SK-N-SH (cell line): ENCODE measurements at regions not wholly inside any gene's neighbourhood (a gene's known extent, or its start where the extent isn't known, plus 50 kb on each side); places are given as distances from the start of the nearest gene placed in this dataset.

ENCODE experiments used
- CTCF ChIA-PET: fragments of 300-600, 350-600 bp; formaldehyde crosslinking; extraction: SDS; loops from one replicate; lab custom pipeline; 2021; lab: Yijun Ruan, JAX
- POLR2A ChIA-PET: fragments of 350-600 bp; sonication (Branson Sonifier 250); formaldehyde crosslinking; extraction: SDS; loops from one replicate; lab custom pipeline; 2020; ENCODE audit warnings: antibody characterized with exemption, inconsistent platforms; lab: Yijun Ruan, JAX
- DNase-seq: peaks from one replicate; pipeline ENCODE4 v3.0.0; 2012
- H2AFZ ChIP-seq: fragments of 200-600 bp; sonication (generic); 2 replicates; pipeline ENCODE4 v1.8.1; 2016; ENCODE audit warnings: antibody characterized with exemption, mild to moderate bottlenecking, low read depth
- H3F3A ChIP-seq: fragments of 200-600 bp; sonication (generic); replicated peaks from 2 replicates; pipeline ENCODE3; 2016; ENCODE audit warnings: antibody characterized with exemption, mild to moderate bottlenecking; ENCODE audit not compliant: insufficient read depth
- H3K27ac ChIP-seq, 2 experiments: fragments of 200-500 bp in 1 of 2; fragments of 200-600 bp in 1 of 2; sonication (Bioruptor generic) in 1 of 2; sonication (generic), shearing (Covaris generic) in 1 of 2; 2 replicates each; pipeline versions ENCODE4 v1.5.1 to v1.6.1; 2014 to 2016; ENCODE audit warnings: low read depth in 2 of 2, inconsistent platforms in 1 of 2, low read length in 1 of 2, mild to moderate bottlenecking in 1 of 2, mixed read lengths in 1 of 2
- H3K27me3 ChIP-seq: fragments of 200-600 bp; sonication (generic), shearing (Covaris generic); 2 replicates; pipeline ENCODE4 v1.6.1; 2016; ENCODE audit warnings: mixed run types; ENCODE audit not compliant: insufficient read depth
- H3K36me3 ChIP-seq, 2 experiments: fragments of 200-500 bp in 1 of 2; fragments of 200-600 bp in 1 of 2; sonication (Bioruptor generic) in 1 of 2; sonication (generic) in 1 of 2; replicated peaks in 1 of 2; 2 replicates each; pipeline versions ENCODE3 to v1.5.1; 2014 to 2016; ENCODE audit warnings: low read length in 1 of 2, mild to moderate bottlenecking in 1 of 2; ENCODE audit not compliant: insufficient read depth in 2 of 2, control insufficient read depth in 1 of 2
- H3K4me1 ChIP-seq, 2 experiments: fragments of 200-500 bp in 1 of 2; fragments of 200-600 bp in 1 of 2; sonication (Bioruptor generic) in 1 of 2; sonication (generic), shearing (Covaris generic) in 1 of 2; 2 replicates each; pipeline versions ENCODE4 v1.5.1 to v1.6.1; 2014 to 2016; ENCODE audit warnings: low read depth in 1 of 2, low read length in 1 of 2, mixed run types in 1 of 2; ENCODE audit not compliant: insufficient read depth in 2 of 2, control insufficient read depth in 1 of 2
- H3K4me2 ChIP-seq: fragments of 200-600 bp; sonication (generic), shearing (Covaris generic); 2 replicates; pipeline ENCODE4 v1.6.1; 2017; ENCODE audit warnings: mixed run types
- H3K4me3 ChIP-seq, 2 experiments: fragments of 200-500 bp in 1 of 2; fragments of 200-600 bp in 1 of 2; sonication (Bioruptor generic) in 1 of 2; sonication (generic), shearing (Covaris generic) in 1 of 2; 2 replicates each; pipeline versions ENCODE4 v1.5.1 to v1.8.1; 2014 to 2016; ENCODE audit warnings: low read depth in 2 of 2, inconsistent platforms in 1 of 2, low read length in 1 of 2, mild to moderate bottlenecking in 1 of 2, mixed read lengths in 1 of 2, moderate library complexity in 1 of 2
- H3K79me2 ChIP-seq: fragments of 200-600 bp; sonication (generic); 2 replicates; pipeline ENCODE4 v1.8.1; 2017; ENCODE audit warnings: mild to moderate bottlenecking; ENCODE audit not compliant: insufficient read depth
- H3K9ac ChIP-seq: fragments of 200-600 bp; sonication (generic); 2 replicates; pipeline ENCODE4 v1.6.1; 2017; ENCODE audit warnings: mixed run types
- H3K9me2 ChIP-seq: fragments of 200-600 bp; sonication (generic); 2 replicates; pipeline ENCODE4 v1.6.1; 2017; ENCODE audit warnings: mixed run types
- H3K9me3 ChIP-seq: fragments of 200-600 bp; sonication (generic); 2 replicates; pipeline ENCODE4 v1.6.1; 2017; ENCODE audit warnings: mixed run types, mild to moderate bottlenecking, moderate library complexity
- H4K20me1 ChIP-seq: fragments of 200-600 bp; sonication (generic); 2 replicates; pipeline ENCODE4 v1.6.1; 2017; ENCODE audit warnings: mild to moderate bottlenecking, mixed run types; ENCODE audit not compliant: insufficient read depth
- ELF1 ChIP-seq: IDR thresholded peaks from 2 replicates; pipeline ENCODE4 v1.4.0; 2012
- EP300 ChIP-seq, 2 experiments: IDR thresholded peaks; 2 replicates each; pipeline versions ENCODE4 v1.4.0 to v1.6.1; 2012; ENCODE audit warnings: borderline replicate concordance in 1 of 2, low read depth in 1 of 2, low read length in 1 of 2
- JUND ChIP-seq: IDR thresholded peaks from 2 replicates; pipeline ENCODE4 v1.4.0; 2012
- MEF2A ChIP-seq: IDR thresholded peaks from 2 replicates; pipeline ENCODE4 v1.4.0; 2012; ENCODE audit warnings: low read depth, borderline replicate concordance
- NRF1 ChIP-seq: IDR thresholded peaks from 2 replicates; pipeline ENCODE4 v1.6.1; 2012; ENCODE audit warnings: low read depth, mild to moderate bottlenecking, low read length
- POLR2AphosphoS5 ChIP-seq: IDR thresholded peaks from 2 replicates; pipeline ENCODE4 v1.6.1; 2012; ENCODE audit warnings: low read depth, low read length
- RAD21 ChIP-seq: IDR thresholded peaks from 2 replicates; pipeline ENCODE4 v1.6.1; 2012; ENCODE audit warnings: mild to moderate bottlenecking, low read length
- RCOR1 ChIP-seq: fragments of 150-350 bp; IDR thresholded peaks from 2 replicates; pipeline ENCODE4 v1.6.1; 2017; ENCODE audit warnings: antibody characterized with exemption, low read length
- RFX5 ChIP-seq: IDR thresholded peaks from 2 replicates; pipeline ENCODE4 v1.6.1; 2012; ENCODE audit warnings: mild to moderate bottlenecking, improper control_type of control experiment, low read length
- TAF1 ChIP-seq: IDR thresholded peaks from 2 replicates; pipeline ENCODE4 v1.6.1; 2012; ENCODE audit warnings: low read depth, mild to moderate bottlenecking, low read length, moderate library complexity, borderline replicate concordance
- WGBS: methylation state at CpG from one replicate; pipeline ENCODE4 v1.1.6; 2017; ENCODE audit warnings: low lambda C conversion rate; 5-methylcytosine and 5-hydroxymethylcytosine counted together
- TF ChIP-seq, protein P1 (sequence below): fragments of 150-350 bp; IDR thresholded peaks from 2 replicates; pipeline ENCODE4 v1.6.1; 2017; ENCODE audit warnings: antibody characterized with exemption, low read length, low read depth, borderline replicate concordance
- TF ChIP-seq, protein P2 (sequence below): fragments of 200-600 bp; sonication (generic); IDR thresholded peaks from 2 replicates; pipeline ENCODE4 v1.6.1; 2017; ENCODE audit warnings: antibody characterized with exemption, mild to moderate bottlenecking, moderate library complexity
- TF ChIP-seq, protein P3 (sequence below): IDR thresholded peaks from 2 replicates; pipeline ENCODE4 v1.4.0; 2012; ENCODE audit warnings: low read depth

DNA sequence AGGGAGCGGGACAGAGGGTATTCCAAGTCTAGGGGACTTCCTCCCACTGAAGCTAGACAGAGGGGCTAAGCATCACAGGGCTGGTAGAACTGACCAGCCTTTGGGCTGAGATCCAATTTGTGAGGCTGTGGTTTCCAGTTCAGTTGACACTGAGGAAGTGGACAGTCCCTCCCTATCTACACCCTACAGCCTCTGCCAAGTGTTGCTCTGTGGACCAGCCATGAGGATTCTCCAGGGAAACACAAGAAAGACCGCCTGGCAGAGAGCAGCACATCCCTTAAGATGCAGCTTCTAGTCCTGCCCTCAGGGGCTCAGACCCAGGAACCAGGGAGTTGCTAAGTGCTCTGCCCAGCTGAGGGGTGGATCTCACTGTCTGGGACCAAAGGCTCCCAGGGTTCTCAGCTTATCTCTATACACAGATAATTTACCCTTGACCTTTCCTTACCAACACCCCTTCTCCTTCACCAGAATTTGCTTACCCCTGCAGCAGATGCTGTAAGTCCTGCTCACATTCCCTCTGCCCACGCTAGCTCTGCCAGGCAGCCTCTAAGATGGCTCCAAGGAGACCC, 252.0 kb downstream of the SKIDA1 start:
- Histone ChIP-seq H3K9ac (no peak overlapping the region), H3K36me3 (no peaks in the 10 kb centered on the region), H3K4me2 (no peak overlapping the region), H3K27ac (no peak overlapping the region), H3F3A (no peaks in the 10 kb centered on the region), H4K20me1 (no peaks in the 10 kb centered on the region), H3K4me3 (no peak overlapping the region), H2AFZ (no peak overlapping the region), H3K27me3 (no peaks in the 10 kb centered on the region), H3K9me2 (no peaks in the 10 kb centered on the region), H3K9me3 (no peaks in the 10 kb centered on the region), H3K79me2 (no peaks in the 10 kb centered on the region), H3K4me1 (no peaks in the 10 kb centered on the region)
- 87% methylated on average over 3 of the region's 3 CpGs for WGBS
- no peak for DNase-seq
- ChIA-PET CTCF (interaction anchor here (0.8 to 2.9 kb wide), 5 partner anchors 10 to 223 kb away, joined by 3 to 10 read pairs (median 3); no protein-coding TSS in a partner anchor), POLR2A (no interaction called here)
- TF ChIP-seq TAF1 (no peak), EP300 (IDR thresholded peaks at IDR 0.05; ENCODE audit: borderline replicate concordance in 1 of 2, low read depth in 1 of 2, low read length in 1 of 2) (no peak), RFX5 (no peak), RAD21 (no peak), ELF1 (no peak), JUND (no peak), NRF1 (no peak), MEF2A (no peak), POLR2AphosphoS5 (no peak), RCOR1 (no peak)
- TF ChIP-seq, protein P1, sequence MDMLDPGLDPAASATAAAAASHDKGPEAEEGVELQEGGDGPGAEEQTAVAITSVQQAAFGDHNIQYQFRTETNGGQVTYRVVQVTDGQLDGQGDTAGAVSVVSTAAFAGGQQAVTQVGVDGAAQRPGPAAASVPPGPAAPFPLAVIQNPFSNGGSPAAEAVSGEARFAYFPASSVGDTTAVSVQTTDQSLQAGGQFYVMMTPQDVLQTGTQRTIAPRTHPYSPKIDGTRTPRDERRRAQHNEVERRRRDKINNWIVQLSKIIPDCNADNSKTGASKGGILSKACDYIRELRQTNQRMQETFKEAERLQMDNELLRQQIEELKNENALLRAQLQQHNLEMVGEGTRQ, result no peak
- TF ChIP-seq, protein P2, sequence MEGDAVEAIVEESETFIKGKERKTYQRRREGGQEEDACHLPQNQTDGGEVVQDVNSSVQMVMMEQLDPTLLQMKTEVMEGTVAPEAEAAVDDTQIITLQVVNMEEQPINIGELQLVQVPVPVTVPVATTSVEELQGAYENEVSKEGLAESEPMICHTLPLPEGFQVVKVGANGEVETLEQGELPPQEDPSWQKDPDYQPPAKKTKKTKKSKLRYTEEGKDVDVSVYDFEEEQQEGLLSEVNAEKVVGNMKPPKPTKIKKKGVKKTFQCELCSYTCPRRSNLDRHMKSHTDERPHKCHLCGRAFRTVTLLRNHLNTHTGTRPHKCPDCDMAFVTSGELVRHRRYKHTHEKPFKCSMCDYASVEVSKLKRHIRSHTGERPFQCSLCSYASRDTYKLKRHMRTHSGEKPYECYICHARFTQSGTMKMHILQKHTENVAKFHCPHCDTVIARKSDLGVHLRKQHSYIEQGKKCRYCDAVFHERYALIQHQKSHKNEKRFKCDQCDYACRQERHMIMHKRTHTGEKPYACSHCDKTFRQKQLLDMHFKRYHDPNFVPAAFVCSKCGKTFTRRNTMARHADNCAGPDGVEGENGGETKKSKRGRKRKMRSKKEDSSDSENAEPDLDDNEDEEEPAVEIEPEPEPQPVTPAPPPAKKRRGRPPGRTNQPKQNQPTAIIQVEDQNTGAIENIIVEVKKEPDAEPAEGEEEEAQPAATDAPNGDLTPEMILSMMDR, result no peak

DNA sequence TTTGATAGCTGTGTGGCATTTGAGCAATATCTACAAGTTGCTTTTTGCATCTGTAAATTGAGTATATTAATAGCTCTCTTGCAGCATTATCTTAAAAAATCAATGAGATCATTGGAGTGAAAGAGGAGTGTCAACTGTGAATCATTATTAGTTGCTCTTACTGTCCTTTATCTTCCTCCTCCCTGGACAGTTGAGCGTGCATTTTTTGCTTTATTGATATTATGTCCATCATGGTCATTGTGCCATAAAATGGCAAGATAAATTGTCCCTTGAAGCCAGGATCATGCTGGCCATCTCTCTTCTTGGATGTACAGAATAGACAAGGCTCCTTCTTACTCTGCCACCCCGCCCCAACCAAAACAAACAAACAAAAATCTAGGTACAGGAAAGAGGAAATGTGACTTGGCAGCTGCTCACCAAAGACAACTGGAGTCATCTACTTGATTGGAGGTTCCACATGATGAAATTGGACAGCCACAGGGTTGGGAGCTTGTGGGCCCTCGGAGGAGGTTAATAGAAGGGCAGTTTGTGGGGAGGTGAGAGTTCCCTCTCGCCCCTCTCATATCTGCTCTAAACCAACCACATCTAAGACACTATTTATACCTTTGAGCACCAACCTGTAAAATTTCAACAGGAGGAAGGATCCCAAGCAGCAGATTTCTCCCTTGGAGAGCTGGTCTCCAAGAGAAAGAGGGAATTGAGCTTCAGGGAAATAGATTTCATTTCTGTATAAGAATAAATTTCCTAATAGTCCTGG, 252.7 kb downstream of the SKIDA1 start:
- no peak overlapping the region for H3K4me3 ChIP-seq
- TF ChIP-seq, protein P3, sequence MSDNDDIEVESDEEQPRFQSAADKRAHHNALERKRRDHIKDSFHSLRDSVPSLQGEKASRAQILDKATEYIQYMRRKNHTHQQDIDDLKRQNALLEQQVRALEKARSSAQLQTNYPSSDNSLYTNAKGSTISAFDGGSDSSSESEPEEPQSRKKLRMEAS, result no peak
- TF ChIP-seq, all 33 proteins: peak for 0
- Histone ChIP-seq H3K9me3 (no peaks in the 10 kb centered on the region), H3K4me2 (no peak overlapping the region), H2AFZ (no peak overlapping the region), H3K27ac (no peak overlapping the region), H3F3A (no peaks in the 10 kb centered on the region), H4K20me1 (no peaks in the 10 kb centered on the region), H3K9me2 (no peaks in the 10 kb centered on the region), H3K79me2 (no peaks in the 10 kb centered on the region), H3K9ac (no peak overlapping the region), H3K4me1 (no peaks in the 10 kb centered on the region), H3K36me3 (no peaks in the 10 kb centered on the region), H3K27me3 (no peaks in the 10 kb centered on the region)
- CTCF ChIA-PET, result interaction anchor here (0.6 to 2.9 kb wide), 8 partner anchors 9 to 413 kb away, joined by 3 to 10 read pairs (median 3); no protein-coding TSS in a partner anchor
- no peak for DNase-seq
- WGBS, result 84% methylated on average over 4 of the region's 4 CpGs
- POLR2A ChIA-PET, result no interaction called here
